GM13977 (cell line): ENCODE measurements at regions not wholly inside any gene's neighbourhood (a gene's known extent, or its start where the extent isn't known, plus 50 kb on each side); places are given as distances from the start of the nearest gene placed in this dataset.

Source experiments
- DNase-seq: peaks from one replicate; pipeline ENCODE4 v3.0.0; 2012; ENCODE audit warnings: low spot score
- CTCF ChIP-seq: IDR thresholded peaks from 2 replicates; pipeline ENCODE4 v1.5.1; 2012; ENCODE audit warnings: mild to moderate bottlenecking, control low read depth; ENCODE audit not compliant: insufficient read depth; ENCODE audit errors: extremely low read depth, missing control alignments
- in situ Hi-C: fragments of 300-500 bp; cut with MboI; formaldehyde crosslinking; loops from one replicate; pipeline ENCODE4 v1.12.0; 2022; ENCODE audit warnings: low sequenced_read_pairs, low pct_unique_long_range_greater_than_20kb, mixed read lengths, inconsistent platforms; ENCODE audit not compliant: unreplicated experiment

DNA sequence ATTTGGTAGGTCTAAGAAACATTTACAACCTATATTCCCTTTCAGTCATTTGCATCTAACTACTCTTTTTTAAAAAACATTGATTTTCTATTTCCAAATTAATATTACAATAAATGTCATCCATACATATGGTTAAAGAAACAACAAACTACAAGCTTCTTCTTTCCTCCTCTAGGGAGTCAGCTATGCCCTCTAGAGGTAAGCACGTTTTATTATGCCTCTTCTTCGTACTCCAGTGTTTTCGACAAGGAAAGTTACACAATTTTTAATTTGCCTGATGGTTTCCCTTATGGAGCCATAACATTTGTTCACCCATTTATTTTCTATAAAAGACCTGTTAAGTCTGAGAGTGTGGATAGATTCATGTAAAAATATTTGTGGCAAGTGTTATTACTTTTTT, 183.4 kb upstream of the CDH7 start:
- DNase-seq: no peak
- TF ChIP-seq CTCF: peak; percentile 19
- in situ Hi-C loops: no loop called here

GRCh38 chr18:65548316-65548715, 202.5 kb upstream of the CDH7 start:
- in situ Hi-C loops: no loop called here
- TF ChIP-seq CTCF: no peak
- no peak for DNase-seq

DNA sequence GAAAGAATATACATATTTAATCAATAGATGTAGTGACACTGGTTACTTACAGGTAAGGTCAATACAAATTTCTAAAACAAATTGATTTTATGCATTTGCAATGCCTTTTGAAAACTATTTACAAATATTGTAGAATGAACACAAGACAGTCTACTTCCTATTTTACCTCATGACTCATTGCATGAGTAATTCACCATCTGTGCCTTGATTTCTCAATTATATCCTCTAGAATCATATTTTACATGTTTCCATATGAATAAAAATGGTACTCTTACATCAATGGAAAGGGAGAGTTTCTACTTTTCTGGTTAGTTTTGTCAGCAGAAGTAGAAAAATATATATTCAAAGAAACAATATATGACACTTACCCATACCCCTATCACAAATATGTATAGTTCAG, 203.8 kb upstream of the CDH7 start:
- in situ Hi-C loops: no loop called here
- TF ChIP-seq CTCF: no peak
- no peak for DNase-seq

- TF ChIP-seq CTCF: no peak
- in situ Hi-C loops: no loop called here
- DNase-seq: no peak
Measured at GRCh38 chr18:65544701-65545100, 206.1 kb upstream of the CDH7 start.

DNA sequence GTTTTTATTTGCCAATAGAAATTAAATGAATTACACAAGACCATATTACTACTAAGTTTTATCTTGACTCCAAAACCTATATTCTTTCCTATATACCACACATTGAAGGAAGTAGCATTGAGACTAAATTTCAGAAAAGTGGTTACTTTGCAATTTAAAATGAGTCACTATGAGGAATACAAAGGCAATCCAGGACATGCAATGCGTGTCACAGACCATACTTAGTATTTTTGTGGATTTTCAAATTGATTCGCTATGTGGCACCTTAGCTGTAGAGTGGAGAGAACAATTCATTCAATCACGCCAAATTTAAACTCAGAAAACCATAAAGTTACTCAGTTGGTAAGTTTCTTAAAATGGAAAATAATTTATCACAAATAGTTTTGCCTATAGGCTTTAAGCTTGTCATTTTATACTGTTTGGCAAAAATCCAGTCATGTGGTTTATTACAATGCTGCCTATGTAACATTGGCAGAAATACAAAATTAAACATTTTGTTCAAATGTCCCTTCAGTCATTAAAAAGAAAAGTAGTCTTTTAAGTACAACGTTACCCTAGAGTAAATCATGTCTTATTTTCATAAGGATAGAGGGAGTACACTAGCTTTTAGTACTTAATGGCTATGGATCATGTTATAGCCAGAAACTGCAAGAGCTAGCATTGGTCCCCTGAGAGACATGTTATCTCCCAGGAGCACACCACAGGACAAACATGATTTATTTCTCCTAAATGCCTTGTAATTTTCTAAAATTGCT, 222.8 kb upstream of the CDH7 start:
- in situ Hi-C loops: no loop called here
- no peak for DNase-seq
- TF ChIP-seq CTCF: no peak

- no peak for DNase-seq
- in situ Hi-C loops: no loop called here
- TF ChIP-seq CTCF: no peak
Measured at GRCh38 chr18:65526099-65526498, 224.7 kb upstream of the CDH7 start.
